HepG2 (cell line): ENCODE measurements at regions not wholly inside any gene's neighbourhood (a gene's known extent, or its start where the extent isn't known, plus 50 kb on each side); places are given as distances from the start of the nearest gene placed in this dataset.

ENCODE experiments used
- ATAD3A ChIP-seq: sonication (generic); formaldehyde crosslinking; IDR thresholded peaks from 2 replicates; pipeline ENCODE4 v1.4.0; 2020; ENCODE audit warnings: missing genetic modification reagents
- ETV6 ChIP-seq: sonication (generic); formaldehyde crosslinking; conservative IDR thresholded peaks from 2 replicates; pipeline ENCODE4 v1.4.0; 2020; ENCODE audit warnings: missing genetic modification reagents
- FOXA3 ChIP-seq: IDR thresholded peaks from 2 replicates; pipeline ENCODE4 v1.6.1; 2016; ENCODE audit warnings: missing genetic modification reagents, missing compliant biosample characterization
- NCOA2 ChIP-seq: sonication (generic); formaldehyde crosslinking; IDR thresholded peaks from 2 replicates; pipeline ENCODE4 v1.8.0; 2022; ENCODE audit warnings: inconsistent platforms
- NFIB ChIP-seq: sonication (generic); formaldehyde crosslinking; IDR thresholded peaks from 2 replicates; pipeline ENCODE4 v1.9.0; 2021; ENCODE audit warnings: missing genetic modification reagents, mild to moderate bottlenecking, borderline replicate concordance
- ZNF10 ChIP-seq: sonication (generic); formaldehyde crosslinking; IDR thresholded peaks from 2 replicates; pipeline ENCODE4 v1.4.0; 2020; ENCODE audit warnings: mild to moderate bottlenecking, low read depth, missing genetic modification reagents, borderline replicate concordance
- ZNF484 ChIP-seq: sonication (generic); formaldehyde crosslinking; IDR thresholded peaks from 2 replicates; pipeline ENCODE4 v1.5.1; 2020; ENCODE audit warnings: mild to moderate bottlenecking, low read depth, missing genetic modification reagents, borderline replicate concordance
- ZNF652 ChIP-seq: IDR thresholded peaks from 2 replicates; pipeline ENCODE4 v1.6.1; 2016; ENCODE audit warnings: low read depth, borderline replicate concordance
- ZNF776 ChIP-seq: sonication (generic); formaldehyde crosslinking; IDR thresholded peaks from 2 replicates; pipeline ENCODE4 v1.4.0; 2020; ENCODE audit warnings: mild to moderate bottlenecking, missing genetic modification reagents
- TF ChIP-seq, protein P1 (sequence below): sonication (generic); formaldehyde crosslinking; conservative IDR thresholded peaks from 2 replicates; pipeline ENCODE4 v1.4.0; 2020; ENCODE audit warnings: mild to moderate bottlenecking, missing genetic modification reagents, moderate library complexity
- TF ChIP-seq, protein P2 (sequence below): sonication (generic); formaldehyde crosslinking; IDR thresholded peaks from 2 replicates; pipeline ENCODE4 v1.4.0; 2020; ENCODE audit warnings: mild to moderate bottlenecking, low read depth, missing genetic modification reagents

DNA sequence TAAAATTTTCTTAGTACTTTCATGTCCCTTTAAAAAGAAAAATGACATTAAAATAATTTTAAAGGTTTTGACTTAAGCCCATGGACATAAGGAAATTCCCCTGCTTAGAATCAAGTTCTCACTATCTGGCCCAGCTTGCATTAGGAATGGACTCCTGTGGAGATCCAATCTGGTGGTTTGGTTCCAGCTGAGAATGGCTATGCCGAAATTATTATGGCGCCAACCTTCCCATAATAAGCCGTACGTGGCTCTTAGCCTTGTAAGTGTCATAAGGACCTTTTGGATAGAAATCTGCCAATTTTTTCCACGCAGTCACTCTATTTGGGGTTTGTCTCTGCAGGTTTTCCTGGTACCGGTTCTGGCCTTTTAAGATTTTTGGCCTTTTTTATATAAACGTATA lies 262.1 kb upstream of the MAF start (continued):
- TF ChIP-seq, protein P1, sequence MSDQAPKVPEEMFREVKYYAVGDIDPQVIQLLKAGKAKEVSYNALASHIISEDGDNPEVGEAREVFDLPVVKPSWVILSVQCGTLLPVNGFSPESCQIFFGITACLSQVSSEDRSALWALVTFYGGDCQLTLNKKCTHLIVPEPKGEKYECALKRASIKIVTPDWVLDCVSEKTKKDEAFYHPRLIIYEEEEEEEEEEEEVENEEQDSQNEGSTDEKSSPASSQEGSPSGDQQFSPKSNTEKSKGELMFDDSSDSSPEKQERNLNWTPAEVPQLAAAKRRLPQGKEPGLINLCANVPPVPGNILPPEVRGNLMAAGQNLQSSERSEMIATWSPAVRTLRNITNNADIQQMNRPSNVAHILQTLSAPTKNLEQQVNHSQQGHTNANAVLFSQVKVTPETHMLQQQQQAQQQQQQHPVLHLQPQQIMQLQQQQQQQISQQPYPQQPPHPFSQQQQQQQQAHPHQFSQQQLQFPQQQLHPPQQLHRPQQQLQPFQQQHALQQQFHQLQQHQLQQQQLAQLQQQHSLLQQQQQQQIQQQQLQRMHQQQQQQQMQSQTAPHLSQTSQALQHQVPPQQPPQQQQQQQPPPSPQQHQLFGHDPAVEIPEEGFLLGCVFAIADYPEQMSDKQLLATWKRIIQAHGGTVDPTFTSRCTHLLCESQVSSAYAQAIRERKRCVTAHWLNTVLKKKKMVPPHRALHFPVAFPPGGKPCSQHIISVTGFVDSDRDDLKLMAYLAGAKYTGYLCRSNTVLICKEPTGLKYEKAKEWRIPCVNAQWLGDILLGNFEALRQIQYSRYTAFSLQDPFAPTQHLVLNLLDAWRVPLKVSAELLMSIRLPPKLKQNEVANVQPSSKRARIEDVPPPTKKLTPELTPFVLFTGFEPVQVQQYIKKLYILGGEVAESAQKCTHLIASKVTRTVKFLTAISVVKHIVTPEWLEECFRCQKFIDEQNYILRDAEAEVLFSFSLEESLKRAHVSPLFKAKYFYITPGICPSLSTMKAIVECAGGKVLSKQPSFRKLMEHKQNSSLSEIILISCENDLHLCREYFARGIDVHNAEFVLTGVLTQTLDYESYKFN (CRISPR knock-in tag) = no peak
- TF ChIP-seq ZNF652 (CRISPR knock-in tag) (no peak), ETV6 (CRISPR knock-in tag) (no peak), ATAD3A (CRISPR knock-in tag) (no peak), FOXA3 (CRISPR knock-in tag) (no peak), ZNF776 (CRISPR knock-in tag) (no peak), NFIB (CRISPR knock-in tag) (no peak), ZNF10 (CRISPR knock-in tag) (no peak), NCOA2 (no peak), ZNF484 (CRISPR knock-in tag) (no peak)
- TF ChIP-seq, protein P2, sequence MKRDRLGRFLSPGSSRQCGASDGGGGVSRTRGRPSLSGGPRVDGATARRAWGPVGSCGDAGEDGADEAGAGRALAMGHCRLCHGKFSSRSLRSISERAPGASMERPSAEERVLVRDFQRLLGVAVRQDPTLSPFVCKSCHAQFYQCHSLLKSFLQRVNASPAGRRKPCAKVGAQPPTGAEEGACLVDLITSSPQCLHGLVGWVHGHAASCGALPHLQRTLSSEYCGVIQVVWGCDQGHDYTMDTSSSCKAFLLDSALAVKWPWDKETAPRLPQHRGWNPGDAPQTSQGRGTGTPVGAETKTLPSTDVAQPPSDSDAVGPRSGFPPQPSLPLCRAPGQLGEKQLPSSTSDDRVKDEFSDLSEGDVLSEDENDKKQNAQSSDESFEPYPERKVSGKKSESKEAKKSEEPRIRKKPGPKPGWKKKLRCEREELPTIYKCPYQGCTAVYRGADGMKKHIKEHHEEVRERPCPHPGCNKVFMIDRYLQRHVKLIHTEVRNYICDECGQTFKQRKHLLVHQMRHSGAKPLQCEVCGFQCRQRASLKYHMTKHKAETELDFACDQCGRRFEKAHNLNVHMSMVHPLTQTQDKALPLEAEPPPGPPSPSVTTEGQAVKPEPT (CRISPR knock-in tag) = no peak
